HG02970 (cell line): ENCODE measurements at regions not wholly inside any gene's neighbourhood (a gene's known extent, or its start where the extent isn't known, plus 50 kb on each side); places are given as distances from the start of the nearest gene placed in this dataset.
"Not testable (repeated sequence)": the region's sequence is repeated elsewhere in the genome, so short reads cannot be mapped to it uniquely, and the experiment has no call there.

Source experiments
- ATAC-seq: cut with Tn5 transposase; IDR thresholded peaks from one replicate; pipeline ENCODE4 v1.9.1; 2021; ENCODE audit warnings: mild to moderate bottlenecking, moderate library complexity, moderate number of reproducible peaks; ENCODE audit not compliant: unreplicated experiment, low FRiP score

DNA sequence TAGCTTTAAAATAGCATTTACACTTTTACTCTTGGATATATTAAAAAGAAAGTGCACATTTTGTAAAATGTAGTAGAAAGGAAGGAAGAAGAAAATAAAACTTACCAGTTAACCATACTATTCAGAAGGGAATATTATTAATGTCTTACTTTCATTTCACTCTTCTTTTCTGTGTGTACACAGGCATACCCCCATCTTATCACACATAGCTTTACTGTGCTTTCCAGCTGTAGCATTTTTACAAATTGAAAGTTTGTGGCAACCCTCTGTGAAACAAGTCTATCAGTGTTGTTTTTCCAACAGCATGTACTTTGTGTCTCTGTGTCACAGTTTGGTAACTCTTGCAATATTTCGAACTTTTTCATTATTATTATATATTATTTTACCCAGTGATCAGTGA lies 314.5 kb downstream of the UTRN start:
- no peak for ATAC-seq

DNA sequence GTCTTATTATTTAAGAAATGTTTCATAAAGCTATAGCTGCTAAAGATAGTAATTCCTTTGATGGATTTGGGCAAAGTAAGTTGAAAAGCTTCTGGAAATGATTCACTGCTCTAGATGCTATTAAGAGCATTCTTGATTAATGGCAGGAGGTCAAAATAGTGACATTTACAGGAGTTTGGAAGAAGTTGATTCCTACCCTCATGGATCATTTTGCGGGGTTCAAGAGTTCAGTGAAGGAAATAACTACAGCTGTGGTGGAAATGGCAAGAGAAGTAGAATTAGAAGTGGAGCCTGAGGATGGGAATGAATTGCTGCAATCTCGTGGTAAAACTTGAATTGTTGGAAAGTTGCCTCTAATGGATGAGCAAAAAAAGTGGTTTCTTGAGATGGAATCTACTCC lies 316.1 kb downstream of the UTRN start:
- no peak for ATAC-seq

DNA sequence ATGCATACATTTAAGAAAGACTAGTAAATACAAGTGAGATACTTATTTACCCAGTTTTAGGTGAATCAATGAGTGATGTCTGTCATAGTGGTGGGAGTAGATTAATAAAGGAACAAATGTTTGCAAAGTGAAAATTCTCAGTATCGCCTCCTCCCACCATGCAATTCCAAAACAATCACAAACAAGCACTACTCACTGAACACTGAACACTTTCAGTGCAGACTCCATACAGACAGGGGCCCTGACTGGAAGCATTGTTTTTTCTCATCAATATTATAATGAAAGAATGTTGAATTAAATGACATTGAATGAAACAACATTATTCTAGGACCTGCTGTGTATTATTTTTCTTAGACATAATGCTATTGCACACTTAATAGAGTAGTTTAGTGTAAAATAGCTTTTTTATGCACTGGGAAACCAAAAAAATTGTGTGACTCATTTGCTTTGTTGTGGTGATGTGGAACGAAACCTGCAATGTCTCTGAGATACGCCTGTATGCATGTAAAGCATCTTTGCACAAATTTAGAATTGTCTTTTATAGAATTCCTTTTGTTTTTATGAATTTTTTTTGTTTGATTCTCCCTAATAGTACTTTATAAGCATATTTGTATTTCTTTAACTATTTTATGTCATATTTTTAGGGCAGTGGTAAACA lies 317.5 kb downstream of the UTRN start:
- ATAC-seq = no peak

DNA sequence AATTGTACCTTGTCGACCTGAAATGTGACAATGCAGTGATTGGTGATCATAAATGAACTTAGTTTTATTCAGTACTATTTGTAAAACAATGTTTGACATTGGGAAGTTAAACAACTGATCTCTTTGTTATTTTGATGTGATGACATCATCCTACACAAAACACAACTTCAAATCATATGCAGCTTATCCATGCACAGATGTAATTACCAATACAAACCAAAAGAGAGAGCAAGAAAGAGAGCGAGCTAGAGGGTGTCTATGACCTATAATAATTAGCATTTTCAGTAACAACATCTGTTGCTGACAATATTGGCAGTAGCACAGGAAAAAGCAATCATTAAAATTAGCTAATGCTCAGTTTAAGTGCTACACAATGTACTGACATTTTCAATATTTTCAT lies 320.9 kb downstream of the UTRN start:
- no peak for ATAC-seq

DNA sequence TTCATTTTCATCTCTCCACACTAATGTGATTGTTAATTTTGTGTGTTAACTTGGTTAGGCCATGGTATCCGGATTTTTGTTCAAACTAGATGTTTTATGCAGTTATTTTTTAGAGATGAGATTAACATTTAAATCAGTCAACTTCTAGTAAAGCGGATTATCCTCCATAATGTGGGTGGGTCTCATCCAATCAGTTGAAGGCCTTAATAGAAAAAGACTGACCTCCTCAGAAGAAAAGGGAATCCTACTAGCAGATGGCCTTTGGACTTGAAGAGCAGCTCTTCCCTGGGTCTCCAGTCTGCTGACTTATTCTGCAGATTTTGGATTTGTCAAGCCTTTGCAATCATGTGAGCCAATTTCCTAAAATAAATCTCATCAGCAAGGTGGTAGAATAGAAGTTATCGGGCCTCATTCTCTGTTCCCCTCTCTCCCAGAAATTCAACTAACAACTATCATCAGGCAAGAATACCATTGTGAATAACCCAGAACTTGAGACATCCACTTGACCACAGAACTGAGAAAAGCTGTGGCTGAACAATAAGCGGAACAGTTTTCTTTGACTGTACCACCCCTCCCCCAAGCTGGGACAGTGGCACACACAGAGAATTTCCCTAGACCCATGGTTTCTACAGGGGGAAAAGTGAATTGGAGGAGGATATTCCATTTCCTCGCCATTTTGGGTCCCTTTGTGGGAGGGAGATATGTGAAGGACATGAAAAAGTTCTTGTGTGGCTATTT lies 323.0 kb downstream of the UTRN start:
- ATAC-seq = no peak

DNA sequence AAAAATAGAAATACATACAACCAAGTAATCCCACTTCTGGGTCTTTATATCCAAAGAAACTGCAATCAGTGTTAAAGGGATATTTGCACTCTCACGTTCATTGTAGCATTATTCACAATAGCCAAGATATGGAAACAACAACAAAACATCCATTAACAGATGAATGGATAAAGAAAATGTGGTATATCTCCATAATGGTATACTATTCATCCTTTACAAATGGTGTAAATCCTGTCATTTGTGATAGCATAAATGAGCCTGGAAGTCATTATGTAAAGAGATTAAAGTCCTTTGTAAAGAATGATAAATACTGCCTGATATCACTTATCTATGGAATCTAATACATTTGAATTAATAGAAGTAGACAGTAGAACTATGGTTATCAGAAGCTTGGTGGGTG lies 327.7 kb downstream of the UTRN start:
- no peak for ATAC-seq

DNA sequence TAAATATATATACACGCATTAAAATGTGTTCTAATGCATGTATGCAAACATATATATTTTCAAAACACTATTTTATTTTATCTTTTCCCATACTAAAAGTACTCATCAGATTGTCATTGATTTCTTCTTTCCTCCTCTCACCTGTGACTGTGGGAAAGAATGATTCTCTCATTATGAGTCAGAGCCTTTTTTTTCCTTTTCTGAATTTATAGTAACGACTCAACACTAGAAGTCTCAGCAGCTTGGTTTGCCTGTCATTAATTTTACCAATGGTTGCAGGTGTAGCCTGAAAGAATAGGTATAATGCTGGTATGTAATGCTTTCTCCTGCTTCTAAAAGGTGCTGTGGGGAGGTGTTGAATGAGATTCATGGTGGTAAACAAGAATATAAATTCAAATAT lies 328.7 kb downstream of the UTRN start:
- no peak for ATAC-seq

DNA sequence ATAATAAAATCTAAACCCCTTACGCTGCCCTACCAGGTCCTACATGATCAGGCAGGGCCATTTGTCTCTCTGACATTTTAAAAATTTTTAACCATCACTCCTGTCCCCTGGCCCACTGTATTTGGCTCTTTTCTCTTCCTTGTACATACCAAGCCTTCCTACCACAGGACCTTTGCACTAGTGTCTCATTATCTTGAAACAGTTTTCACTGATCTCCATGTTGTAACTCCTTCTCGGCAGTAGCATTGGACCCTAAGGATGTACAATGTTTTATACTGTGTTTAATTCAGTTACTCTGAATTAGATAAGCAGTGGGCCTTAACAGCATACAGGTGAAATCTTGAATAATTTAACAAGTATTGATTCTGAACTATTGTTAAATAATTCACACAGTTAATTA lies 330.7 kb downstream of the UTRN start:
- ATAC-seq = no peak

DNA sequence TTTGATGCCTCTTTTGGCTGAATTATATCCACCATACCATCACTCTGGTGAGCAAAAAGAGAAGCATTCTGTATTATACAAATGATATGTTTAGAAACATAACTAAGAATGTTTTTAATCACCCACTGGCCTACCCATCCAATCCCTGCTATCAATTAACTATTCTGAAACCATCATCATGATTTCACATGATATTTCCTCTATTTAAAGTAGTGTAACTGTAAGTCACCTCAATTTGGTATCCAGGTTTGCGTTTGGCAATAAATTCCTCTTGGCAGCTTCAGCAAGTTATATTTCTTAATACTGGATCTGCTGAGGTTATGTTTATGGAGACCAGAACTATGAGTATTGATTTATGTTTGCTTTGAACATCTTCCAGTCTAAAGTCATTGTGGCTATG lies 332.1 kb downstream of the UTRN start:
- ATAC-seq = no peak

DNA sequence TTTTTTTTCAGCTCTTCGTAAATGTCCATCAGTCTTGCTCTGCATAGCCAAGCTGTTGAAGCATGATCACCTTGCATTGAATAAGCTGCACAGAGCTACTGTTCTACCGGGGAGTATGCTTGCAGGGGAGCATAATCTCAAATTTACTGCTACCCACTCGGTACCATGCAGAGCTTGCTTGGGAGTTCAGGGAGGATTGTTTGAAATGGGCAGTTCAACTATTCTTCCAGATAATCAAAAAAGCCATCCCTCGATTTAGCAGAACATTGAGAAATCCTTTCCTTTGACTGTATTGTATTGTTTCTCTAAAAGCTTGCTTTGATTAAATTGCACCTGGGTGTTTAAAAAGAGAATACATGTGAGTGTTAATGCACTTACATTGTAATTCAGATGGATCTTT lies 332.6 kb downstream of the UTRN start:
- ATAC-seq = no peak

DNA sequence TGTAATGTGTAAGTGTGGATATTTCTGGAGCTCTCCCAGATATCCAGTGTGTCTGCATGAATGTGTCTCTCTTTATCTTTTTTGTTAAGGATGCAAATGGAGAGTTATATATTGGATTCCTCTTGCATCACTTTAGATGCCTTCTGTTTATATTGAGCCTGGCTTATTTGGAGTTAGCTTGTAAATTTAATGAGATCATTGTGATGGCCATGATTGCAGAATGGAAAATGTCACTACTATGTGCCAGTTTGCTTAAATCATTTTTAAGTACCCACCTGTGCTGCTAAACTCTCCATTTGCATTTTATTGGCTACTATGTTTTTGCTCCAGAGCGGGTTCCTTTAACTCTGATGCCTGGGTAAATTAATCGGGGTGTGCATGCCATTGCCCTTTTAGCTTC lies 334.8 kb downstream of the UTRN start:
- ATAC-seq = no peak

DNA sequence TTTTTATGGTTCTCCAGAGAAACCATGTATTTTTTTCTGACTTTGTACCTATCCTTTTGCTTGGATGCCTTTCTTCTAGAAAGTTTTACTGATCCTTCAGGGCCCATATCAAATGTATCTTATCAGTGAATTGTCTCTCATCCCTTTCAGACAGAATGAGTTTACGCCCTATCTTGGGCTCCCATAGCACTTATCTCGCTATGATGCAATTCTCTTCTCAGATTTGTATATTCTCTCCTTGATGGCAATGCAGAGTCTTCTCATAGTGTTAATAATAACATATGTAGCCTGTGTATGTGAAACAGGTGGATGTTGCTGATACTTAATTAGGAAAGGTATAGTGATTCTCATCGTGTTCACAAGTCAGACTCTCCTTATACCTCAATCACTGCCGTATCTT lies 336.2 kb downstream of the UTRN start:
- ATAC-seq = no peak

DNA sequence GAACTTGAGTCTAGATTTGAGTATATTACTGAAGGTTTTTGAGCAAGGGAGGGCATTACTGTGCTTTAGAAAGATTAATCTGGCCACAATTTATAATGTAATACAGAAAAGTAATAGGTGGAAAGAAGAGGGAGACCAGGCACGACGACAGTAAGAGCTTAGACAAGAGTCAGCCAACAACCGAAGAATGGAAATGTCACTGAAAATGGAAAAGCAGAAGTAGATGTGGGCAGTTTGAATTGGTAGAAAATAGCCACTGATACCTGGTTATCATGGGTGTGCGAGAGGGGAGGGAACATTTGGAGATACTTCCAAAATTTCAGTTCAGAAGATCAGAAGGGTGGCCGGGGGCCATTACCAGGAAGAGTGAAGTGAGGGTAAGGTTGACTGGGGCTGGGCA lies 339.1 kb downstream of the UTRN start:
- no peak for ATAC-seq

DNA sequence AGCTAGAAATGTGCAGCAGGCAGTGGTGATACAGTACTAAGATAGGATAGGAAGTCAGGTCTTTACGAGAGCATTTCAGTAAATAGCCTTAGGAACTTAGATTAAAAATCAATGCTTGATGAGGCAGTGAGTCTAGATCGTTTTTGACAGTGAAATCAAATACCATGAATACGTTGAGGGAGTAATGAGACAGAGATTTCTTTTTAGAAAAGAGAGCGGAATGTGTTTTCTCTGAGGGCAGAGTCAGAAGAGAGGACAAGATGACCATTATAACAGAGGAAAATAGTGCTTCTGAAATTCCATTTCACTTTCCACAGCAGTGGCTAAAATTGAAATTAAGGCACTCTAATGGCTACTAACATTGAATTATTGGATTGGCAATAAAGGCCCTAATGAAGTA lies 339.6 kb downstream of the UTRN start:
- ATAC-seq = no peak

DNA sequence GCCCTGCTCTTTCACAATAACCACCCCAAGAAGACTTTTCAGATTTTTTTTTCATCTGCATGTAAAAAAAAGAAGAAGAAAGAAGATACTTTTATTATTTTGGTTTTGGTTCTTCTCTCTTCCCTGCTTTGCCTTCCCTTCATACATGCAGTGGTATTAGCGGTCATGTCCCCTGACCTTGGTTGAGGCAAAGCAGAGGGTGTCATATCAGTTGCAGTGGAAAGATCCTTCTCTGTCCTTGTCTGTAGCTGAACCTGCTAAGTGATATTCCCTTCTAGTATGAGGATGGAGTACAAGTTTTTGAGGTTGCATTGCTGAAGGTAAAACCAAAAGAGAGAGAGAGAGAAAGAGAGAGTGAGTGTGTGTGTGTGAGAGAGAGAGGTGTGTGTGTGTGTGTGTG lies 345.7 kb downstream of the UTRN start:
- no peak for ATAC-seq

DNA sequence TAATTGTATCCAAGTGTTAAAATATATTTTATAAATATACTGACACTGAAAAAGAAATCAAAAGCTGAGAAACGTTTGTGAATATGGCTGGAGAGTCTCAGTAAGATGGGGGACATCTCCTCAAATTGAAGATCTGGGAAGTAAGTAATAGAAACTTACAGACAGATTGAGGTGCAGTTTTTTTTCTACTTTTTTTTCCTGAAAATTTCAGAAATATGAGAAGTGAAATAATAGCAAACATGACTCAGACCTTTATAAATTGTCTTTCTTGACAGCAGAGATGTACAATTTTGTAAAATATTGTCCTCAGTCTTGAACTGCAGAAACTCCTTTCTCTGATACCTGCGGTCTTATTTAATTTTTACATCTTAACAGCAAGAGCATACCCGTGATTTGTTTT lies 347.1 kb downstream of the UTRN start:
- ATAC-seq = no peak

DNA sequence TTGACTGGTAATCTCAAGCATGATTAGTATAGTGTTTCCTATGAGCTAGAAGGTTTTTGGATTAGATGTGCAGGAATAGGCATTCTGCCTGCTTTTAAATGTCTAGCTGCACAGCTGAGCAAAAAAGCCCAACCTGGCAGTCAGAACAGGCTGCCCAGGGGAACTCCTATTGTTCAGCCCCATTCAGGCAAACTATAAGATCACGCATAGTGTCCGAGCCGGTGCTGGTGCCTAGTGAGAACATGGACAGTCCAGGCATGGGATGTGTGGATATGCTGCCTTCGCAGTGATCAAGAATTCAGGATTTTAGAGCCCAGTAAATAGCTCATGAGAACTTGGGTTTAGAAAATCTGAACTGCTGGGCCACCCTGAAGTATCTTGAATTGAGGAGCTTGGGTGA lies 348.8 kb downstream of the UTRN start:
- ATAC-seq = no peak

DNA sequence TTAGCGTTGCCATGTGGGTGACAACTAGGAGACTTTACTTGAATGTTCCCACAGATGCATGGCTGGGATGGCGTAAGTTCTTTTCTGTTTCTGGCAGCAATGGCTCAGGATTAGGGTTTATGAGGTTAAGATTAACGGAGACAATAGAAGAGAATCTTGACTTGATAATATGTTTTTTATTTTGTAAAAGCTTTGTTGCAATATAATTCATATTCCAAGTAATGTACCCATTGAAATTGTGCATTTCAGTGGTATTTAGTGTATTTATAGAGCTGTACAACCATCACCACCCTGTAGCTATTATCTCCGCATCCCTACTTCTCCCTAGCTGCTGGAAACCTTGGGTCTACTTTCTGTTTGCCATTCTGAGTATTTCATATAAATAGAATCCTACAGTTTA lies 349.2 kb downstream of the UTRN start:
- ATAC-seq = no peak

DNA sequence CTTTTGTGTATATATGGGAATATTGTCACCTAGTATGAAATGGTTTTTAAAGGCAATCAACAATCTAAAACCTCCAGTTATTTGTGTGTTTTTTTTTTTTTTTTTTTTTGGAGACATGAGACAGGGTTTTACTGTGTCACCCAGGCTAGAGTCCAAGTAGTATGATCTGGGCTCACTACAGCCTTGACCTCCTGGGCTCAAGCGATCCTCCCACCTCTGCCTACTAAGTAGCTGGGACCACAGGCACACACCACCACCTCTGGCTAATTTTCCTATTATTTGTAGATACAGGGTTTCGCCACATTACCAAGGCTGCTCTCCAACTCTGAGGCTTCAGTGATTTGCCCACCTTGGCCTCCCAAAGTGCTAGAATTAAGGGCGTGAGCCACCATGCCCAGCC lies 349.9 kb downstream of the UTRN start:
- no peak for ATAC-seq

DNA sequence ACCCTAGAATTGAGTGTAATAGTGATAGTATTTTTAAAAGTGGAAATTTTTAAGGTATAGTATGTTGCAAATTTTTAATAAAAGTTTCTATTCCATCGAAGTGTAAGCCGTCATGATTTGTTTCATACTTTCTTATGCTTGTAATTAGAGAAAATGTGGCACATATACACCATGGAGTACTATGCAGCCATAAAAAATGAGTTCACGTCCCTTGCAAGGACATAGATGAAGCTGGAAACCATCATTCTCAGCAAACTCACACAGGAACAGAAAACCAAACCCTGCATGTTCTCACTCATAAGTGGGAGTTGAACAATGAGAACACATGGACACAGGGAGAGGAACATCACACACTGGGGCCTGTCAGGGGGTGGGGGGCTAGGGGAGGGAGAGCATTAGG lies 350.9 kb downstream of the UTRN start:
- not testable (repeated sequence) for ATAC-seq

DNA sequence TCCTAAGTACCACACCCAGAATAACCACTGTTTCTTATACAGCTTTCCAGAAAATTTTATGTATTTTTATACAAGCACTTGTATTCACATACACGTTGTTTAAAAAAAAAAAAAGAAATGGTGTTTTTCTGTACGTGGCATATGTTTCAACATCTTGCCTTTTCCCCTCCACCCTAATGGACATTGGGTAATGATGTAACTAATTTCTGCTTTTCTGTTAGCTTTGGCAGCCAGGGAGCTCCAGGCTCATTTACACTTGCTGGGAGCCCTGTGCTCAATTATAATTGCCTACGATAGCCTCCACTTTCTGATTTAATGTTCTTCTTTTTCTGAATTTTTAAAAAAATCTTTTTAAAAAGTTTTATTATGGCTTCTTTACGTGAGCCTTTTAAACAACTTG lies 352.4 kb downstream of the UTRN start:
- ATAC-seq = no peak

DNA sequence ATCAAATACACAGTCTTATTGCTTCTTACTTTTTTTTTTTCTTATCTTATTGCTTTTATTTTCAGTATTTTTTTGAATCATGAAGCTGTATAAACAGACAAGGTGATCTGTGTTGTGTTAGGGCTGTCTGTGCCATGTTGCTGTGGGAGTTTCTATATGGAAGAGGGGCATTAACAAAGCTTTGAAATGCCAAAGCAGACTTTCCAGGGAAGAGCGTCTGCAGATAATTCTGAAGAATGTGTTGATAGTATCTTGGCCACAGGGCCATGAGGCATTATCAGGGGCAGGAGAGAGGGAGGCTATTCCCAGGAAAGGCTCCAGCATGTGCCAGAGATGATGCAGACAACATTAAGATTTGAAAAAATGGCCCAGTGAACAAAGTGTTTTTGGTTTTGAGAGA lies 354.5 kb downstream of the UTRN start:
- no peak for ATAC-seq

DNA sequence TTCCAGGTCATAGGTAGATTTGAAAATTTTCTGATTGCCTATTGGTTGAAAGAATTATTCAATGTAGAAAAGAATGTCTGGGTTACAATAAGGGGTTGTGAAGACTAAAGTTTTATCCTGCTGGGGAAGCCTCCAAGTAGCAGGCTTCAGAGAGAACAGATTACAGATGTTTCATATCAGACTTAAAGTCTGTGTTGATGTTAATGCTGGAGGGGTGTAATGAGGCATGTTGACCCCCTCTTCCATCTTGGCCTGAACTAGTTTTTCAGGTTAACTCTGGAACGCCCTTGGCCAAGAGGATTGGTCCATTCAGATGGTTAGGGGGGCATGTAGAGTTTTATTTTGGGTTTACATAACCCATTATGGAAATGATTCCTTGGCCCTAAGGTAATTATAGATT lies 356.2 kb downstream of the UTRN start:
- ATAC-seq = no peak
